Epithelial cell of esophagus (primary cell): ENCODE measurements at regions not wholly inside any gene's neighbourhood (a gene's known extent, or its start where the extent isn't known, plus 50 kb on each side); places are given as distances from the start of the nearest gene placed in this dataset.

Source experiments
- DNase-seq: peaks from one replicate; pipeline ENCODE4 v3.0.0; 2010; ENCODE audit warnings: low read depth
- H3K4me3 ChIP-seq: 2 replicates; pipeline ENCODE4 v1.5.1; 2011; ENCODE audit warnings: mild to moderate bottlenecking, low read length, control low read depth
- CTCF ChIP-seq: IDR thresholded peaks from 2 replicates; pipeline ENCODE4 v1.5.1; 2011; ENCODE audit warnings: low read depth, mild to moderate bottlenecking, low read length, control low read depth, inconsistent platforms; ENCODE audit not compliant: insufficient read depth; ENCODE audit errors: missing control alignments

DNA sequence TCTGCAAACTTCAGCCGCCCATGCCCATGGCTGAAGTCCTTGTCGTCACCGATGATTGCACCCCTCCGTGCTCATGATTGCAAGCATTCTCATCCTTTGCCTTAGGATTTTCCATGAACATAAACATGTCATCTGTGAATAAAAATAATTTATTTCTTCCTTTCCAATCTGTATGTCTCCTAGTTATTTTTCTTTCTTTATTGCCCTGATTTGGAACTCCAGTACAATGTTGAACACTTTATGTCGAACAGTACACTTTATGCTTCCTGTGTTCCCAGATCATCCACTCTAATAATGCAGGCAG lies 170.9 kb upstream of the SYT6 start:
- H3K4me3 ChIP-seq = no peak overlapping the region
- no peak for TF ChIP-seq CTCF
- DNase-seq = no peak

- no peak for DNase-seq
- no peak for TF ChIP-seq CTCF
- H3K4me3 ChIP-seq = no peak overlapping the region
Measured at GRCh38 chr1:114323959-114324661, 170.4 kb upstream of the SYT6 start.

DNA sequence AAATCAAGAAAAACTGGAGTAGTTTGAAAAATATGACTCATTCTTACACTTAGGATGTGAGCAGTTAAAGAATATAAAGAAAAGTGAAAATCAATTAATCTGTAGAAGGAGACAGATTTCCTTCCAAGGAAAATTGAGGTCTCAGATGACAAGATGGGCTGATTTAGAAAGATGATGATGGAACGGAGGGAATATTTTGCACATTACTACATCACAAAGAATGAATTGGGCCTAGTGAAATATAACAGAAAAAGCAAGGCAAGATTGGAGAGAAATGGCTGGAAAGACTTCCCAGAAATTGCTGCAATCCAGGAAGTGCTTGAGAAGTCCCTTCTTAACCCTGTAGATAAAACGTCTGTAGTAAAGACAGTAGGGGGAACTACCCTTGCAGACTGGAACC lies 169.1 kb upstream of the SYT6 start:
- no peak for TF ChIP-seq CTCF
- DNase-seq = no peak
- no peak overlapping the region for H3K4me3 ChIP-seq

GRCh38 chr1:114322207-114322606 lies 168.5 kb upstream of the SYT6 start:
- no peak for DNase-seq
- TF ChIP-seq CTCF = no peak
- H3K4me3 ChIP-seq = no peak overlapping the region

GRCh38 chr1:114320586-114320985 lies 166.9 kb upstream of the SYT6 start:
- TF ChIP-seq CTCF = no peak
- peak; percentile 86 for DNase-seq
- no peak overlapping the region for H3K4me3 ChIP-seq

- DNase-seq = peak; percentile 36
- no peak for TF ChIP-seq CTCF
- H3K4me3 ChIP-seq = no peak overlapping the region
Measured at GRCh38 chr1:114319418-114319817, 165.7 kb upstream of the SYT6 start.

DNA sequence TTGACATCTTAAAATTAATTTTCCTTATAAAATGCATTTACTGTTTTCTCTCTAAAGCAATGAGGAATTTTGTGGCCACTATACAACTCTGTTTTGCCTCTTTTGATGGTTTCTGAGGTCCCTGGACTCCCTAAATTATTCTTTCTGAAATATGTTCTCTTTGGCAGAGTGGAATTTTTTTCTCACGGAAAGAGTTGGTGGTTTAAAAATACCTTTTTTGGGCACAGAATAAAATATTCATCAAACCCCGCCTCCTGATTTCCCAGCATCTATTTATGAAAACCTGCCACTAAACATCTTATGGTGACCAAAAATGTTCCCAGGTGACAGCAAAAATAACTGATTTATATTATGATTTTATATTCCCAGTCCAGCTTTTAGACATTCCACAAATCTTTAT lies 165.3 kb upstream of the SYT6 start:
- no peak for TF ChIP-seq CTCF
- no peak for DNase-seq
- H3K4me3 ChIP-seq = no peak overlapping the region
